KMS-11 (cell line): ENCODE measurements at regions not wholly inside any gene's neighbourhood (a gene's known extent, or its start where the extent isn't known, plus 50 kb on each side); places are given as distances from the start of the nearest gene placed in this dataset.

Experiments
- H2AFZ ChIP-seq: fragments of 200-600 bp; sonication (generic); 2 replicates; pipeline ENCODE4 v1.6.1; 2016; ENCODE audit warnings: antibody characterized with exemption, mixed run types, low read depth
- H3K27ac ChIP-seq: fragments of 200-600 bp; sonication (generic); 2 replicates; pipeline ENCODE4 v1.6.1; 2016; ENCODE audit warnings: mild to moderate bottlenecking, mixed run types
- H3K27me3 ChIP-seq: fragments of 200-600 bp; sonication (generic); 2 replicates; pipeline ENCODE4 v1.6.1; 2017; ENCODE audit warnings: mild to moderate bottlenecking, low read depth, mixed run types, moderate library complexity; ENCODE audit not compliant: insufficient read depth
- H3K36me3 ChIP-seq: fragments of 200-600 bp; sonication (generic); 2 replicates; pipeline ENCODE4 v1.6.1; 2017; ENCODE audit warnings: mild to moderate bottlenecking, mixed run types; ENCODE audit not compliant: insufficient read depth
- H3K4me1 ChIP-seq: fragments of 200-600 bp; sonication (generic); 2 replicates; pipeline ENCODE4 v1.6.1; 2016; ENCODE audit warnings: mild to moderate bottlenecking, low read depth, mixed run types; ENCODE audit not compliant: poor library complexity, severe bottlenecking
- H3K4me2 ChIP-seq: fragments of 200-600 bp; sonication (generic); 2 replicates; pipeline ENCODE4 v1.7.0; 2016; ENCODE audit warnings: mild to moderate bottlenecking, mixed run types
- H3K4me3 ChIP-seq: fragments of 200-600 bp; sonication (generic); IDR thresholded peaks from 2 replicates; pipeline ENCODE4 v1.6.1; 2017; ENCODE audit warnings: low read depth, low read length, mixed read lengths; ENCODE audit not compliant: insufficient read depth
- H3K79me2 ChIP-seq: fragments of 200-600 bp; sonication (generic); 2 replicates; pipeline ENCODE4 v1.6.1; 2016; ENCODE audit warnings: low read depth, mixed run types; ENCODE audit not compliant: insufficient read depth
- H3K9ac ChIP-seq: fragments of 200-600 bp; sonication (generic); 2 replicates; pipeline ENCODE4 v1.6.1; 2016; ENCODE audit warnings: mild to moderate bottlenecking, mixed run types
- H4K20me1 ChIP-seq: fragments of 200-600 bp; sonication (generic); 2 replicates; pipeline ENCODE4 v1.6.1; 2016; ENCODE audit warnings: mild to moderate bottlenecking, mixed run types; ENCODE audit not compliant: insufficient read depth
- CTCF ChIP-seq: fragments of 200-600 bp; sonication (generic); conservative IDR thresholded peaks from 2 replicates; pipeline ENCODE4 v1.6.1; 2017; ENCODE audit warnings: low read depth, mild to moderate bottlenecking, antibody characterized with exemption, low read length, moderate library complexity, mixed read lengths

- Histone ChIP-seq H3K27me3 (no peaks in the 10 kb centered on the region), H3K79me2 (no peaks in the 10 kb centered on the region), H3K27ac (no peak overlapping the region), H4K20me1 (no peaks in the 10 kb centered on the region), H3K36me3 (no peaks in the 10 kb centered on the region), H3K4me3 (no peak overlapping the region), H3K4me2 (no peak overlapping the region), H3K9ac (no peak overlapping the region), H3K4me1 (no peaks in the 10 kb centered on the region), H2AFZ (no peak overlapping the region)
- TF ChIP-seq CTCF = no peak
Measured at GRCh38 chr21:23021481-23021880, 2023.3 kb downstream of the NCAM2 start.

DNA sequence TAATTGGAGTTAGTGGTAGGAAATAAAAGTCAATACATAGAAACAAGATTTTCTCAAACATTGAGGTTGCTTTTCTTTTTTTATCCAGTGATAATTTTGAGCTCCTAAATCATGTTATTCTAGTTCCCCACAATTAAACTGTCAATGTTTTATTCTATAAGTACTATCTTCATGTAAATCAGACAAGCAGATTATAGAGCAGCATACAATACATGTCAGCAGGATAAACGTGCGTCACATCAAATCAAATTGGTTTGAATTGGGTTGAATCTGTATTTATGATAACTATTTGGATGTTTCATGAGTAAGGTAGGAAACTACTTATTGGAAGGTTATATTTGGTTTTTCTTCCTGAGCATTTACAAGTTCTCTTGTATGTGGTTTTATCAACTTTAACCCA lies 2028.7 kb downstream of the NCAM2 start:
- no peak for TF ChIP-seq CTCF
- no peaks in the 10 kb centered on the region for H4K20me1 ChIP-seq
- H2AFZ ChIP-seq = no peak overlapping the region
- no peaks in the 10 kb centered on the region for H3K27me3 ChIP-seq
- H3K27ac ChIP-seq = no peak overlapping the region
- H3K4me2 ChIP-seq = no peak overlapping the region
- no peaks in the 10 kb centered on the region for H3K4me1 ChIP-seq
- H3K9ac ChIP-seq = no peak overlapping the region
- H3K36me3 ChIP-seq = no peaks in the 10 kb centered on the region
- H3K4me3 ChIP-seq = no peak overlapping the region
- H3K79me2 ChIP-seq = no peaks in the 10 kb centered on the region

- Histone ChIP-seq H3K9ac (no peak overlapping the region), H3K27me3 (no peaks in the 10 kb centered on the region), H3K4me2 (no peak overlapping the region), H3K4me1 (no peaks in the 10 kb centered on the region), H3K79me2 (no peaks in the 10 kb centered on the region), H3K4me3 (no peak overlapping the region), H4K20me1 (no peaks in the 10 kb centered on the region), H3K36me3 (no peaks in the 10 kb centered on the region), H2AFZ (no peak overlapping the region), H3K27ac (no peak overlapping the region)
- TF ChIP-seq CTCF = no peak
Measured at GRCh38 chr21:23039846-23040245, 2041.6 kb downstream of the NCAM2 start.

- no peak for TF ChIP-seq CTCF
Measured at GRCh38 chr21:23045955-23046354, 2047.7 kb downstream of the NCAM2 start.

More at GRCh38 chr21:23045955-23046354, 2047.7 kb downstream of the NCAM2 start:
- Histone ChIP-seq H3K79me2 (no peaks in the 10 kb centered on the region), H2AFZ (no peak overlapping the region), H3K4me2 (no peak overlapping the region), H3K27me3 (no peaks in the 10 kb centered on the region), H3K9ac (no peak overlapping the region), H3K4me3 (no peak overlapping the region), H3K36me3 (no peaks in the 10 kb centered on the region), H3K4me1 (no peaks in the 10 kb centered on the region), H3K27ac (no peak overlapping the region), H4K20me1 (no peaks in the 10 kb centered on the region)
